Right atrium auricular region (tissue), 2 donors: ENCODE measurements at regions not wholly inside any gene's neighbourhood (a gene's known extent, or its start where the extent isn't known, plus 50 kb on each side); places are given as distances from the start of the nearest gene placed in this dataset.
"Not testable (repeated sequence)": the region's sequence is repeated elsewhere in the genome, so short reads cannot be mapped to it uniquely, and the experiment has no call there.

Experiments used
- DNase-seq: peaks from one replicate; pipeline ENCODE4 v3.0.0-alpha.2; 2019; ENCODE audit warnings: low spot score
- H3K27ac ChIP-seq, 2 donors: fragments of 200-600 bp; sonication (generic); 1 replicate in 1 of 2; 2 replicates in 1 of 2; pipeline ENCODE4 v1.5.1; 2016 to 2019
- H3K27me3 ChIP-seq, 2 donors: fragments of 200-600 bp; sonication (generic); one replicate each; pipeline versions ENCODE4 v1.5.1 to v1.6.0; 2017 to 2019
- H3K36me3 ChIP-seq: fragments of 200-600 bp; sonication (generic); one replicate; pipeline ENCODE4 v1.5.1; 2016
- H3K4me1 ChIP-seq, 2 donors: fragments of 200-600 bp; sonication (generic); one replicate each; pipeline versions ENCODE4 v1.5.1 to v1.6.0; 2017 to 2019
- H3K4me3 ChIP-seq, 2 donors: fragments of 200-600 bp; sonication (generic); 1 replicate in 1 of 2; 2 replicates in 1 of 2; pipeline ENCODE4 v1.5.1; 2017 to 2019; ENCODE audit warnings: mild to moderate bottlenecking in 1 of 2, moderate library complexity in 1 of 2
- H3K9me3 ChIP-seq, 2 donors: fragments of 200-600 bp; sonication (generic); one replicate each; pipeline ENCODE4 v1.5.1; 2019
- CTCF ChIP-seq, 2 donors: fragments of 200-600 bp; sonication (generic); IDR thresholded peaks; one replicate each; pipeline ENCODE4 v1.5.1; 2019; ENCODE audit warnings: antibody characterized with exemption in 2 of 2

- no peak for DNase-seq
- no peaks in the 10 kb centered on the region for H3K4me1 ChIP-seq
- no peaks in the 10 kb centered on the region for H3K9me3 ChIP-seq
- no peak overlapping the region for H3K27ac ChIP-seq
- no peaks in the 10 kb centered on the region for H3K36me3 ChIP-seq
- H3K4me3 ChIP-seq, result no peak overlapping the region
- no peaks in the 10 kb centered on the region for H3K27me3 ChIP-seq
- TF ChIP-seq CTCF (IDR thresholded peaks at IDR 0.05), result no peak
Measured at GRCh38 chr16:26988186-26988585, 78.5 kb upstream of the C16orf82 start.

GRCh38 chr16:26990384-26991120, 76.2 kb upstream of the C16orf82 start:
- H3K9me3 ChIP-seq, H3K4me3 ChIP-seq, H3K4me1 ChIP-seq, DNase-seq, H3K27me3 ChIP-seq, H3K27ac ChIP-seq, H3K36me3 ChIP-seq: not testable (repeated sequence)

GRCh38 chr16:26992666-26993349, 73.9 kb upstream of the C16orf82 start:
- Histone ChIP-seq H3K4me1 (no peaks in the 10 kb centered on the region), H3K36me3 (no peaks in the 10 kb centered on the region), H3K4me3 (no peak overlapping the region), H3K27me3 (no peaks in the 10 kb centered on the region), H3K9me3 (peaks cover 0 to 13% of the 10 kb centered on the region in 2 donors), H3K27ac (no peak overlapping the region)
- no peak for TF ChIP-seq CTCF (IDR thresholded peaks at IDR 0.05)
- no peak for DNase-seq

- Histone ChIP-seq H3K36me3 (no peaks in the 10 kb centered on the region), H3K9me3 (peaks cover 0 to 13% of the 10 kb centered on the region in 2 donors), H3K4me1 (no peaks in the 10 kb centered on the region), H3K4me3 (no peak overlapping the region), H3K27me3 (no peaks in the 10 kb centered on the region), H3K27ac (no peak overlapping the region)
- DNase-seq, result no peak
- TF ChIP-seq CTCF (IDR thresholded peaks at IDR 0.05), result no peak
Measured at GRCh38 chr16:26993511-26993910, 73.2 kb upstream of the C16orf82 start.

GRCh38 chr16:26993963-26994362, 72.8 kb upstream of the C16orf82 start:
- Histone ChIP-seq H3K27me3 (no peaks in the 10 kb centered on the region), H3K4me1 (no peaks in the 10 kb centered on the region), H3K9me3 (peaks cover 0 to 13% of the 10 kb centered on the region in 2 donors), H3K36me3 (no peaks in the 10 kb centered on the region), H3K27ac (no peak overlapping the region), H3K4me3 (no peak overlapping the region)
- no peak for DNase-seq
- no peak for TF ChIP-seq CTCF (IDR thresholded peaks at IDR 0.05)

GRCh38 chr16:26995522-26995921, 71.2 kb upstream of the C16orf82 start:
- no peak for DNase-seq
- Histone ChIP-seq H3K4me3 (no peak overlapping the region), H3K36me3 (no peaks in the 10 kb centered on the region), H3K4me1 (no peaks in the 10 kb centered on the region), H3K27ac (no peak overlapping the region), H3K27me3 (no peaks in the 10 kb centered on the region), H3K9me3 (peaks cover 0 to 13% of the 10 kb centered on the region in 2 donors)
- TF ChIP-seq CTCF (IDR thresholded peaks at IDR 0.05), result no peak
